ENCODE measurements at regions not wholly inside any gene's neighbourhood (a gene's known extent, or its start where the extent isn't known, plus 50 kb on each side); places are given as distances from the start of the nearest gene placed in this dataset.

DNA sequence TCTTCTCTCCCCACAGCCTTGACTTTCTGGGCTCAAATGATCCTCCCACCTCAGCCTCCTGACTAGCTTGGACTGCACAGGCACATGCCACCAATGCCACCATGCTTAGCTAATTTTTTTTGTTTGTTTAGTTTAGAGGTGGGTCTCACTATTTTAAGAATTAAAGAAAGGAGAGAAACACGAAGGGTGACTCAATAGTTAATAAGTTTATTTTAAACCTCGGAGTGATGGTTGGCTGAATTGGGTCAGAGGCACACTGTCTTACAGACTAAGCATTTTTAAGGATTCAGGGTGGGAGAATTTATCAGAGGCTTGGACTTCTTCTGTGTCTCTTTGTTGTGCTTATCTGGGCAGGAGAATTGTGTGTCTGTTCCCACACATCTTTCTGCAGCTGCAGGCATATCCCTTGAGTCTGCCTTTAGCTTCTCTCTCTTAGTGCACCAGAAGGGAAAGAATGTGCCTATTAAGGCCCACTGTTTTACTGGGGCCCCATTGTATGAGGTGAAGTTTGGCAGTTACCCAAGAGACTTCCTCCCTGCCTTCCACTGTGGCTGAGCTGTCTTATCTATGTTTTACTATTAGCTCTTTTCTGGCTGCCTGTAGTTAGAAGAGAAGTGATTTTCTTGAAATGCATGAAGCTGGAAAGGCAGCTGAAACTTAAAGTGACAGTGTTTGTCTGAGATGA lies 2172.0 kb downstream of the TP53TG3F start:
- Histone ChIP-seq H3K27me3 (ENCODE audit: control insufficient read depth in 2 of 2, insufficient read depth in 1 of 2, low read length in 1 of 2) (no peaks in the 10 kb centered on the region), H3K9me3 (ENCODE audit: control insufficient read depth in 2 of 2, insufficient read depth in 1 of 2, low read length in 1 of 2) (peaks cover 0 to under 1% of the 10 kb centered on the region in 2 donors), H3K36me3 (ENCODE audit: control insufficient read depth in 2 of 2, insufficient read depth in 2 of 2, low read length in 1 of 2) (no peaks in the 10 kb centered on the region), H3K4me3 (ENCODE audit: low read length in 2 of 2) (no peak overlapping the region), H3K27ac (ENCODE audit: low read depth in 1 of 2, low read length in 1 of 2) (no peak overlapping the region), H3K4me1 (ENCODE audit: control insufficient read depth in 2 of 2, insufficient read depth in 2 of 2, low read length in 2 of 2) (no peaks in the 10 kb centered on the region)
- DNase-seq (ENCODE audit: low read depth in 6 of 9, low spot score in 9 of 9): no peak
- WGBS: 48% methylated on average over 2 of the region's 2 CpGs

DNA sequence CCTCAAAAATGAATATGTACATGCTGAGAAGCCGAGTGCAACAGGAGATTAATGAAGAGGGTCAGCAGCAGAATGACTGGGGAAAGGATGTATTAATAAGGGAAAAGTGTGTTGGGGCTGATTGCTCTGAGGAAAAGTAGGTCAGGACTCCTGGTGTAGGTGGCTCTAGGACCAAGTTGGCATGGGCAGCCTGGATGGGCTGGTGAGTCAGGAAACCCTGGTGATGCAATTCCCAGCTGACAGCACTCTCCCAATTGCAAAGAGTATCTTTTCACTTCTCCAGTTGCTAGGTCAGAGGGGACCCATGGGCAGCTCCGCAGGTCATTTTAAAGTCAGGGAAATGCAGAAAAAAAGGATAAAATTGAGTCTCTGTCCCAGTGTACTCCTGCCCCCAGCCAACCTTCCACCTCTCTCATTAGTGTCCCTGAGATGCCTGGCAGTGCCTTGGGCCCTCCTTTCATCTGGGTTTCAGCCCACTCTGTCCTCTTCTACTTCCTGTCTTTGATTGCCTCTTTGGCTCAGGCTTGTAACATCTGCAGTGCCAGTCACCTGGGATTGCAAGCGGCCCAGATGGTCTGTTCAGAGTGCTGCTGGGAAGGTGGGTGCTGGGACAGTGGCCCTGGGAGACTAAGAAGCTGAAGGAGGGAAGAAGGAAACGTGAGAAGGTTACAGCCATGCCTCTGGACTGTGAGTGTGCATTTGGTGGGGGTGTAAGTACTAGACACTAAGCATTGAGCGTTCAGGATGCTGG lies 2177.2 kb downstream of the TP53TG3F start:
- H3K27ac ChIP-seq (ENCODE audit: low read depth in 1 of 2, low read length in 1 of 2): no peak overlapping the region
- H3K4me3 ChIP-seq (ENCODE audit: low read length in 2 of 2): no peak overlapping the region
- H3K27me3 ChIP-seq (ENCODE audit: control insufficient read depth in 2 of 2, insufficient read depth in 1 of 2, low read length in 1 of 2): no peaks in the 10 kb centered on the region
- no peaks in the 10 kb centered on the region for H3K36me3 ChIP-seq (ENCODE audit: control insufficient read depth in 2 of 2, insufficient read depth in 2 of 2, low read length in 1 of 2)
- no peak for DNase-seq (ENCODE audit: low read depth in 6 of 9, low spot score in 9 of 9)
- H3K9me3 ChIP-seq (ENCODE audit: control insufficient read depth in 2 of 2, insufficient read depth in 1 of 2, low read length in 1 of 2): peaks cover 5 to 24% of the 10 kb centered on the region in 2 donors
- H3K4me1 ChIP-seq (ENCODE audit: control insufficient read depth in 2 of 2, insufficient read depth in 2 of 2, low read length in 2 of 2): no peaks in the 10 kb centered on the region
- 57% methylated on average over 5 of the region's 5 CpGs for WGBS

DNA sequence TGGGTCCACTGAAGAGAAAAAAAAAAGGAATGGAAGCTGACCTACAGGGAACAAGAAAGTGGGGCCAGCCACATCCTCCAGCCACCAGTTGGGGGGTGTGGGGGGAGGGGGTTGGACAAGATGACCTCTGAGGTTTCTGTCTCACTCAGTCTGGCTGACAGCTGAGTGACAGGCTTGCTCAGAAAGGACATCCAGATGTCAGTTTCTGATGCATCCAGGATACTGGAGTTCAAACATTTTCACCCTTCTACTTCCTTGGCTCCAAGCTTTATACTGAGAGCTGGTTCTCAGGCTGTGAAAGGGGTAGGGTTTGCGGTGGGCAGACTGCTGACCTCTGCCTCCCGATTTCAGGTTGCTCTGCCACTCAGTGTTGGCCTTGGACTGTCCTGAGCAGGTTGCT lies 2178.3 kb downstream of the TP53TG3F start:
- Histone ChIP-seq H3K27ac (ENCODE audit: low read depth in 1 of 2, low read length in 1 of 2) (no peak overlapping the region), H3K36me3 (ENCODE audit: control insufficient read depth in 2 of 2, insufficient read depth in 2 of 2, low read length in 1 of 2) (no peaks in the 10 kb centered on the region), H3K4me1 (ENCODE audit: control insufficient read depth in 2 of 2, insufficient read depth in 2 of 2, low read length in 2 of 2) (no peaks in the 10 kb centered on the region), H3K4me3 (ENCODE audit: low read length in 2 of 2) (no peak overlapping the region), H3K27me3 (ENCODE audit: control insufficient read depth in 2 of 2, insufficient read depth in 1 of 2, low read length in 1 of 2) (no peaks in the 10 kb centered on the region), H3K9me3 (ENCODE audit: control insufficient read depth in 2 of 2, insufficient read depth in 1 of 2, low read length in 1 of 2) (peaks cover 5 to 33% of the 10 kb centered on the region in 2 donors)
- DNase-seq (ENCODE audit: low read depth in 6 of 9, low spot score in 9 of 9): no peak
- WGBS: 68% methylated on average over 2 of the region's 2 CpGs

DNA sequence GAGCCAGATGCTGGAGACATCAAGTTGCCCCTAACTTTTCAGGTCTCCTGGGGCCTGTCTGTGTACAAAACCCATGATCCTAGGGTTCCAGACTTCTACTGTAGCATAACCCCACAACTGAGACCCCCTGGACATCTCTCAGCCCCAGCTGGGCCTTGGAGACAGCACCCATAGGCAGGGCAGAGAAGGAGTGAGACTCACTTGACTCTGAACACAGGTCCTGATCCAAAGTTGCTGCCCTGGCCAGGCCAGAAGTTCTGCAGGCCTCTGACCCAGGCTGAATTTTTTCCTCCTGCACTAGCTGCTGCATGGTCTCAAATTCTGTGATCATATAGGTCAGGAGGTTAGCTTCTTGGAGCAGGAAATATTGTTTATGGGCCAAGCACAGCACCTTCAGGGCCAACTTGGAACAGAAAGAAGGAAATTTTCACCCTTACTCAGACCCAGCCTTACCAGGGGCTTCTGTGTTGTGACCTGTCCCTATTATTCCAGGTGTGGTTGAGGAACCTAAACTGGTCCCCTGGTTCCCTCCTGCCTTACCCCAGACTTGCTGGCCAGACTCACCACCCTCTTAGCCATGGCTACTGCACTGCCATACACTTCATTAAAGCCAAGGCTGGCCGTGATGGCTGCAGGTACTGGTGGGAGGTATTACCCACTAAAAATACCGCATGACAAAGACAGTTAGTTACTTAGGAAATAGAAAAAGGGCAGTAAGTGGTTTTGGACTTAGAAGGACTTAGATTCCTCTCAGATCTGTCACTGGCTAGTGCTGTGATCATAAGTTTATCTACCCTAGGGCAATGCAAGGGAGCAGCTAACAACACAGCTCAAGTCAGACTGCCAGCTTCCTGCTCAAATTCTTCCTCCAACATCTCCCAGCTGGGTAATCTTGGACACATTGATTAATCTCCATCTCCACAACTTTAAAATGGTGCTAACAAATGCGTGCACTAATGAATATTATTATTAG lies 2180.1 kb downstream of the TP53TG3F start:
- no peak for DNase-seq (ENCODE audit: low read depth in 6 of 9, low spot score in 9 of 9)
- peaks cover 9 to 39% of the 10 kb centered on the region in 2 donors for H3K9me3 ChIP-seq (ENCODE audit: control insufficient read depth in 2 of 2, insufficient read depth in 1 of 2, low read length in 1 of 2)
- no peaks in the 10 kb centered on the region for H3K36me3 ChIP-seq (ENCODE audit: control insufficient read depth in 2 of 2, insufficient read depth in 2 of 2, low read length in 1 of 2)
- no peaks in the 10 kb centered on the region for H3K4me1 ChIP-seq (ENCODE audit: control insufficient read depth in 2 of 2, insufficient read depth in 2 of 2, low read length in 2 of 2)
- no peaks in the 10 kb centered on the region for H3K27me3 ChIP-seq (ENCODE audit: control insufficient read depth in 2 of 2, insufficient read depth in 1 of 2, low read length in 1 of 2)
- H3K4me3 ChIP-seq (ENCODE audit: low read length in 2 of 2): no peak overlapping the region
- 56% methylated on average over 3 of the region's 3 CpGs for WGBS
- H3K27ac ChIP-seq (ENCODE audit: low read depth in 1 of 2, low read length in 1 of 2): no peak overlapping the region

DNA sequence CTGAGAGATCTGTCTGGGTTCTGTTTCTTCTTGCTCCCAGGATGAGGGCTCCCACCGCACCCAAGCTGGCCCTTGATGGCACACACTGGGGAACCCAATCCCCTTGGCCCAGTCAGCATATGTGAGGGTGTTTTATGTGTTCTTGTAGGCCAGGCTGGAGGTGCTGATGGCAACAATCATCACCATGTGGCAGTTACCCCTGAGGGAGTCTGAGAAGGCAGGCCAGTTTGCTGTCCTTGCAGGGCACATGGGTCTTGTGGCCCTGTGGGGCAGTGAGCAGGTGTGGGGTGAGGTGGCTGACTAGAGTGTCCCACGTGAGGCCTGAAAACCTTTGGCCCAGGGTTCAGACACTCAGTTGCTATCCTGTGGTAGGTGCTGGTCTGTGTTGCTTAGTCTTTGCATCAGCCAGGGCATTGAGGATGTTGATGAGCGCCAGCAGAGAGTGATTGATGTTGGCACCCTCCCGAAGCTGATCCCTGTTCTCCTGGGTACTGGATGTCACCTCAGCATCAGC lies 2183.0 kb downstream of the TP53TG3F start:
- H3K4me1 ChIP-seq (ENCODE audit: control insufficient read depth in 2 of 2, insufficient read depth in 2 of 2, low read length in 2 of 2): no peaks in the 10 kb centered on the region
- no peak overlapping the region for H3K27ac ChIP-seq (ENCODE audit: low read depth in 1 of 2, low read length in 1 of 2)
- H3K27me3 ChIP-seq (ENCODE audit: control insufficient read depth in 2 of 2, insufficient read depth in 1 of 2, low read length in 1 of 2): no peaks in the 10 kb centered on the region
- DNase-seq (ENCODE audit: low read depth in 6 of 9, low spot score in 9 of 9): no peak
- H3K36me3 ChIP-seq (ENCODE audit: control insufficient read depth in 2 of 2, insufficient read depth in 2 of 2, low read length in 1 of 2): no peaks in the 10 kb centered on the region
- H3K4me3 ChIP-seq (ENCODE audit: low read length in 2 of 2): no peak overlapping the region
- 67% methylated on average over 4 of the region's 4 CpGs for WGBS
- H3K9me3 ChIP-seq (ENCODE audit: control insufficient read depth in 2 of 2, insufficient read depth in 1 of 2, low read length in 1 of 2): peaks cover 8 to 38% of the 10 kb centered on the region in 2 donors

DNA sequence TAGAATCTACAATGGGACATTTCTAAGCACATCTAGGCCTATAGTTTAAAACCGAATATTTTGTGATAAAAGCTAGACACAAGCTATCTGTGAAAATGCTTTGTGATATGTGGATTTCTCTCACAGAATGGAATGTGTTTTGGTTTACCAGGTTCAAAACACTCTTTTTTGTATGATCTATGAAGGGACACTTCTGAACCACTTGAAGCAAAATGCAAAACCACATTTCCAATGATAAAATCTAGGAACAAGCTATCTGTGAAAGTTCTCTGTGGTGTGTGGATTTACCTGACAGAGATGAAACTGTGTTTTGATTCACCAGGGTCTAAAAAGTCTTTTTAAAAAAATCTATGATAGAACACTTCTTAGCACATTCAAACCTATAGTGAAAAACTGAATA lies 2192.4 kb downstream of the TP53TG3F start:
- no peaks in the 10 kb centered on the region for H3K9me3 ChIP-seq (ENCODE audit: control insufficient read depth in 2 of 2, insufficient read depth in 1 of 2, low read length in 1 of 2)

DNA sequence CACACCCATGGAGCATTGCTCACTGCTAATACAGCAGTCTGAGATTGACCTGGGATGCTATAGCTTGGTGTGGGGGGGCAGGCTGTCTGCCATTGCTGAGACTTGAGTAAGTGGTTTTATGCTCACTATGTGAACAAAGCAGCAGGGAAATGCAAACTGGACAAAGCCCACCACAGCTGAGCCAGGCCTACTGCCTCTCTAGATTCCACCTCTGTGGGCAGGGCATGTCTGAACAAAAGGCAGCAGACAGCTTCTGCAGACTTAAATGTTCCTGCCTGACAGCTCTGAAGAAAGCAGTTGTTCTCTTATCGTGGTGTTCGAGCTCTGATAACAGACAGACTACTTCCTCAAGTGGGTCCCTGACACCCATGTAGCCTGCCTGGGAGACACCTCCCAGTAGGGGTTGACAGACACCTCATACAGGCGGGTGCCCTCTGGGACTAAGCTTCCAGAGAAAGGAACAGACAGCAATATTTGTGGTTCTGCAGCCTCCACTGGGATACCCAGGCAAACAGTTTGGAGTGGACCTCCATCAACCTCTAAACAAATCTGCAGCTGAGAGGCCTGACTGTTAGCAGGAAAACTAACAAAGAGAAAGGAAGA lies 2204.8 kb downstream of the TP53TG3F start:
- no peaks in the 10 kb centered on the region for H3K4me1 ChIP-seq (ENCODE audit: control insufficient read depth in 2 of 2, insufficient read depth in 2 of 2, low read length in 2 of 2)
- no peak overlapping the region for H3K27ac ChIP-seq (ENCODE audit: low read depth in 1 of 2, low read length in 1 of 2)
- no peaks in the 10 kb centered on the region for H3K27me3 ChIP-seq (ENCODE audit: control insufficient read depth in 2 of 2, insufficient read depth in 1 of 2, low read length in 1 of 2)
- no peaks in the 10 kb centered on the region for H3K36me3 ChIP-seq (ENCODE audit: control insufficient read depth in 2 of 2, insufficient read depth in 2 of 2, low read length in 1 of 2)
- H3K4me3 ChIP-seq (ENCODE audit: low read length in 2 of 2): no peak overlapping the region
- peaks cover 3 to 7% of the 10 kb centered on the region in 2 donors for H3K9me3 ChIP-seq (ENCODE audit: control insufficient read depth in 2 of 2, insufficient read depth in 1 of 2, low read length in 1 of 2)
- no peak for DNase-seq (ENCODE audit: low read depth in 6 of 9, low spot score in 9 of 9)
- WGBS: 76% methylated on average over 3 of the region's 3 CpGs

More for the DNA sequence above, 2192.4 kb downstream of the TP53TG3F start:
- WGBS: 86% methylated on average over 1 of the region's 1 CpG
- Histone ChIP-seq H3K27ac (ENCODE audit: low read depth in 1 of 2, low read length in 1 of 2) (no peak overlapping the region), H3K27me3 (ENCODE audit: control insufficient read depth in 2 of 2, insufficient read depth in 1 of 2, low read length in 1 of 2) (no peaks in the 10 kb centered on the region), H3K4me3 (ENCODE audit: low read length in 2 of 2) (no peak overlapping the region), H3K36me3 (ENCODE audit: control insufficient read depth in 2 of 2, insufficient read depth in 2 of 2, low read length in 1 of 2) (no peaks in the 10 kb centered on the region), H3K4me1 (ENCODE audit: control insufficient read depth in 2 of 2, insufficient read depth in 2 of 2, low read length in 2 of 2) (no peaks in the 10 kb centered on the region)
- DNase-seq (ENCODE audit: low read depth in 6 of 9, low spot score in 9 of 9): no peak

DNA sequence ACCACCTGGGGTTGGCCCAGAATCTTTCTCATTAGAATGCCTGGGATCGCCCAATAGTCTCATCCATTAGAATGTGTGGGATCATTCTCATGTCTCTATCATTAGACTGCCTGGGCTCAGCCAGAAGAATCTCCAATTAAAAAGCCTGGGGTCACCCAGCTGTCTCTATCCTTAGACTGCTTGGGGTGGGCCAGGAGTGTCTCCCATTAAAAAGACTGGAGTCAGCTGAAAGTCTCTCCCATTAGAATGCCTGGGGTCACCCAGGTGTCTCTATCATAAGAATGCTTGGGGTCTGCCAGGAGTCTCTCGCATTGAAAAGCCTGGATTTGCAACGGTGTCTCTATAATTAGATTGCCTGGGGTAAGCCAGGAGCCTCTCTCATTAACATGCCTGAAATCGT lies 2225.7 kb downstream of the TP53TG3F start:
- Histone ChIP-seq H3K27me3 (ENCODE audit: control insufficient read depth in 2 of 2, insufficient read depth in 1 of 2, low read length in 1 of 2) (no peaks in the 10 kb centered on the region), H3K9me3 (ENCODE audit: control insufficient read depth in 2 of 2, insufficient read depth in 1 of 2, low read length in 1 of 2) (peaks cover 1 to 3% of the 10 kb centered on the region in 2 donors), H3K4me3 (ENCODE audit: low read length in 2 of 2) (no peak overlapping the region), H3K27ac (ENCODE audit: low read depth in 1 of 2, low read length in 1 of 2) (no peak overlapping the region), H3K36me3 (ENCODE audit: control insufficient read depth in 2 of 2, insufficient read depth in 2 of 2, low read length in 1 of 2) (no peaks in the 10 kb centered on the region), H3K4me1 (ENCODE audit: control insufficient read depth in 2 of 2, insufficient read depth in 2 of 2, low read length in 2 of 2) (no peaks in the 10 kb centered on the region)
- no peak for DNase-seq (ENCODE audit: low read depth in 6 of 9, low spot score in 9 of 9)
- 76% methylated on average over 4 of the region's 4 CpGs for WGBS
